ENCODE measurements at regions not wholly inside any gene's neighbourhood (a gene's known extent, or its start where the extent isn't known, plus 50 kb on each side); places are given as distances from the start of the nearest gene placed in this dataset.

DNA sequence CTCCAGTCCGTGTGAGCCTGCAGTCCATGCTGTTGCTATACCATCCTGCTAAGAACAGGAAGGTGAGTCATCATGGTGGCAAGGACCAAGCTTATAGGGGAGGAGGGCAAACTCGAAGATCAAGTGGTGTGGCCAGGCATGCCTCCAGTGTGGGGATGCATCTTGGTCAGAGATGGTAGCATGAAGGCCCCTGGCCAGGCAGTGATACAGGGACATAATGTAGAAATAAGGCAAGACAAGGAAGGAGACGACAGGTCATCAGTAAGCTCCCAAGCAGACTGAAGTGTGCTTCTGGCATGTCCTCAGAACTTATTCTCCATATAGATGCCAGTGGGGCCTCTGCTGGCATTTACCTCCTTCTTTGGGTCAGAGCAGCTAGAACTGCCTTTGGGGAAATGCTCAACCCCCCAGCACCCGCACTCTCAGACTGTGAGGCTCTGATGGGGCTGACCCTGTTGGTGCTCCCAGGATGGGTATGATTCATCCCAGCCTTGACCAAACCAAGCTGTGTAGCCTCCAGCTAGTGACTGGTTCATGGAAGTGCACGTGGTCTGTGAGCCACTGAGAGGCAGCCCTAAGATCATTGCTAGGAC is 52.5 kb upstream of the ATP2B2 start:
- TF ChIP-seq EZH2 (IDR thresholded peaks at IDR 0.05; ENCODE audit: insufficient read depth, poor library complexity, severe bottlenecking) (no peak), EZH2phosphoT487 (IDR thresholded peaks at IDR 0.05; ENCODE audit: insufficient read depth, low read depth) (no peak)
